H9 (cell line): ENCODE measurements at regions not wholly inside any gene's neighbourhood (a gene's known extent, or its start where the extent isn't known, plus 50 kb on each side); places are given as distances from the start of the nearest gene placed in this dataset.

ENCODE experiments used
- DNase-seq: peaks from one replicate; pipeline ENCODE4 v3.0.0-alpha.2; 2017
- H2AFZ ChIP-seq: one replicate; pipeline ENCODE4 v1.6.1; 2013; ENCODE audit warnings: mild to moderate bottlenecking, low read length, control low read depth, moderate library complexity
- H2AK5ac ChIP-seq: 2 replicates; pipeline ENCODE4 v1.6.1; 2013; ENCODE audit warnings: low read length, control low read depth, mixed read lengths; ENCODE audit not compliant: insufficient read length
- H2BK120ac ChIP-seq: one replicate; pipeline ENCODE4 v1.6.1; 2013; ENCODE audit warnings: low read depth, mild to moderate bottlenecking, low read length, control low read depth, inconsistent platforms; ENCODE audit not compliant: poor library complexity, severe bottlenecking
- H2BK12ac ChIP-seq: 2 replicates; pipeline ENCODE4 v1.6.1; 2013; ENCODE audit warnings: low read length, control low read depth, mixed read lengths, low read depth; ENCODE audit not compliant: insufficient read length
- H2BK15ac ChIP-seq: 2 replicates; pipeline ENCODE4 v1.6.1; 2013; ENCODE audit warnings: low read depth, low read length, control low read depth
- H2BK20ac ChIP-seq: one replicate; pipeline ENCODE4 v1.6.1; 2013; ENCODE audit warnings: low read depth, mild to moderate bottlenecking, low read length, control low read depth, inconsistent platforms; ENCODE audit not compliant: poor library complexity, severe bottlenecking
- H2BK5ac ChIP-seq: 2 replicates; pipeline ENCODE4 v1.6.1; 2013; ENCODE audit warnings: low read length, control low read depth, mixed read lengths; ENCODE audit not compliant: insufficient read length
- H3K14ac ChIP-seq: 2 replicates; pipeline ENCODE4 v1.6.1; 2013; ENCODE audit warnings: low read length, control low read depth; ENCODE audit not compliant: insufficient read depth
- H3K18ac ChIP-seq: 2 replicates; pipeline ENCODE4 v1.6.1; 2013; ENCODE audit warnings: low read depth, mild to moderate bottlenecking, mixed read lengths, low read length, control low read depth; ENCODE audit not compliant: insufficient read length
- H3K23ac ChIP-seq: 2 replicates; pipeline ENCODE4 v1.6.1; 2013; ENCODE audit warnings: low read length, control low read depth, mixed read lengths, low read depth; ENCODE audit not compliant: insufficient read length
- H3K23me2 ChIP-seq: 2 replicates; pipeline ENCODE4 v1.6.1; 2013; ENCODE audit warnings: low read depth, mild to moderate bottlenecking, mixed read lengths, low read length, control low read depth; ENCODE audit not compliant: insufficient read length, poor library complexity, severe bottlenecking
- H3K27ac ChIP-seq: 2 replicates; pipeline ENCODE4 v1.5.1; 2013; ENCODE audit warnings: low read length, control low read depth, mixed read lengths, low read depth; ENCODE audit not compliant: insufficient read length
- H3K27me3 ChIP-seq: 2 replicates; pipeline ENCODE4 v1.6.1; 2013; ENCODE audit warnings: low read length, control low read depth, inconsistent platforms; ENCODE audit not compliant: insufficient read depth
- H3K4ac ChIP-seq: 2 replicates; pipeline ENCODE4 v1.6.1; 2013; ENCODE audit warnings: low read depth, mild to moderate bottlenecking, control low read depth, inconsistent platforms, low read length, moderate library complexity
- H3K4me1 ChIP-seq: 2 replicates; pipeline ENCODE4 v1.6.1; 2013; ENCODE audit warnings: low read length, control low read depth, inconsistent platforms; ENCODE audit not compliant: insufficient read depth
- H3K4me2 ChIP-seq: 2 replicates; pipeline ENCODE4 v1.6.1; 2013; ENCODE audit warnings: low read length, control low read depth, mixed read lengths; ENCODE audit not compliant: insufficient read length, insufficient read depth
- H3K56ac ChIP-seq: 2 replicates; pipeline ENCODE4 v1.6.1; 2013; ENCODE audit warnings: low read depth, mild to moderate bottlenecking, mixed read lengths, low read length, control low read depth; ENCODE audit not compliant: insufficient read length
- H3K79me1 ChIP-seq: 2 replicates; pipeline ENCODE4 v1.6.1; 2013; ENCODE audit warnings: low read depth, mild to moderate bottlenecking, moderate library complexity, low read length, control low read depth, inconsistent platforms; ENCODE audit not compliant: insufficient read depth, poor library complexity, severe bottlenecking
- H3K79me2 ChIP-seq: 2 replicates; pipeline ENCODE4 v1.6.1; 2013; ENCODE audit warnings: low read length, control low read depth, inconsistent platforms; ENCODE audit not compliant: insufficient read depth
- H3K9ac ChIP-seq: 2 replicates; pipeline ENCODE4 v1.6.1; 2013; ENCODE audit warnings: low read length, control low read depth, mixed read lengths; ENCODE audit not compliant: insufficient read length; ENCODE audit errors: extremely low read depth
- H3K9me3 ChIP-seq: one replicate; pipeline ENCODE4 v1.6.1; 2013; ENCODE audit warnings: low read depth, low read length, inconsistent platforms; ENCODE audit not compliant: control insufficient read depth
- H3T11ph ChIP-seq: one replicate; pipeline ENCODE4 v1.6.1; 2013; ENCODE audit warnings: mild to moderate bottlenecking, low read length, control low read depth, inconsistent platforms
- H4K20me1 ChIP-seq: one replicate; pipeline ENCODE4 v1.6.1; 2013; ENCODE audit not compliant: control insufficient read depth, insufficient read length, insufficient read depth
- H4K5ac ChIP-seq: 2 replicates; pipeline ENCODE4 v1.6.1; 2013; ENCODE audit warnings: low read depth, mild to moderate bottlenecking, mixed read lengths, low read length, control low read depth; ENCODE audit not compliant: insufficient read length
- H4K8ac ChIP-seq: replicated peaks from 2 replicates; pipeline ENCODE4 v1.6.1; 2013; ENCODE audit warnings: low read length, control low read depth, mixed read lengths, low read depth; ENCODE audit not compliant: insufficient read length
- H4K91ac ChIP-seq: 2 replicates; pipeline ENCODE4 v1.6.1; 2013; ENCODE audit warnings: low read depth, mild to moderate bottlenecking, moderate library complexity, mixed read lengths, low read length, control low read depth; ENCODE audit not compliant: insufficient read length
- H3K27ac Mint-ChIP-seq, 3 experiments: 2 replicates in 2 of 3; 3 replicates in 1 of 3; pipeline ENCODE4 v1.8.0; 2020 to 2021; ENCODE audit warnings: mixed read lengths in 3 of 3, mild to moderate bottlenecking in 1 of 3, moderate library complexity in 1 of 3
- H3K27me3 Mint-ChIP-seq: 2 replicates; pipeline ENCODE4 v1.8.0; 2021; ENCODE audit warnings: low read depth, mild to moderate bottlenecking, moderate library complexity, mixed read lengths
- H3K36me3 Mint-ChIP-seq, 3 experiments: 2 replicates in 2 of 3; 3 replicates in 1 of 3; pipeline ENCODE4 v1.8.0; 2020 to 2021; ENCODE audit warnings: low read depth in 3 of 3, mixed read lengths in 3 of 3; ENCODE audit not compliant: insufficient read depth in 1 of 3
- H3K4me1 Mint-ChIP-seq, 2 experiments: 2 replicates each; pipeline ENCODE4 v1.8.0; 2020; ENCODE audit warnings: mixed read lengths in 2 of 2
- H3K4me3 Mint-ChIP-seq, 2 experiments: 2 replicates in 1 of 2; 3 replicates in 1 of 2; pipeline ENCODE4 v1.8.0; 2020 to 2021; ENCODE audit warnings: mild to moderate bottlenecking in 2 of 2, mixed read lengths in 2 of 2, moderate library complexity in 1 of 2
- H3K9me3 Mint-ChIP-seq, 2 experiments: 2 replicates in 1 of 2; 3 replicates in 1 of 2; pipeline ENCODE4 v1.8.0; 2020; ENCODE audit warnings: mild to moderate bottlenecking in 2 of 2, mixed read lengths in 2 of 2, moderate library complexity in 1 of 2
- WGBS: extraction: QIAGEN DNeasy Blood & Tissue Kit; methylation state at CpG from one replicate; pipeline ENCODE4 v1.1.7; 2013; ENCODE audit warnings: missing lambda C conversion rate, low lambda C conversion rate, mixed read lengths; ENCODE audit not compliant: insufficient read length; ENCODE audit errors: extremely low coverage; 5-methylcytosine and 5-hydroxymethylcytosine counted together
- TF ChIP-seq, protein P1 (sequence below): fragments of 200-600 bp; sonication (generic); conservative IDR thresholded peaks from 3 replicates; pipeline ENCODE4 v1.8.0; 2021; ENCODE audit warnings: antibody characterized with exemption, mild to moderate bottlenecking

DNA sequence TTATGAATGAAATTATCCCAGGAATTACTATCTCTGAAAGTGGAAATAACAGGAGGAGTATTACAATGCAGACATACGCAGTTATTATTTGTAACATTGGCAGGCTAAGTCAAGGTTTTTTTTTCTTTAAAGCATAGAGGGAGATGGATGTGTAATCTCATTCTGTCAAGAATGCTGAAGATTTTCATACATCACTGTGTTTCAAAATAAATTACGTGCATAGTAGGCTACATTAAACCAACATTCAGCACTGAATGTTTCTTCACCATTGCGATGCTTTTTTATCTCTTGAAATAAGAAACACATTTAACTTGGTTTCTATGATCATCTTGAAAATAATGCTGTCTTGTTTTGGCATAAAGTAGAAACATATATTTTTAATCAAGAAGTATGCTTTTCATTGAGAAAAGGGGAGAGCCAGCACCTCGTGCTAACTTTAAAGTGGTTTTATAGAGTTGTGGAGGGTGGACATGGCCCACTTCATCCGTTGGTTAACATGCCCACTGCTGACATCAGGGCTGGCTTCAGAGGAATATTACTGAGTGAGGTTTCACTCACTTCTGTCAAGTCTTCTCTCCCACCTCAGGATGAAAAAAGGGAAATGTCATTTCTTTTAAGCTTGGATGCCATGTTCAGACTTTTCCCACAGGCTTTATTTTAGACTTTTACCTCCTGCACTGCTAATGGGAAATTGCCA lies 203.6 kb upstream of the MEF2C start:
- H3K79me2 ChIP-seq, result no peaks in the 10 kb centered on the region
- H3T11ph ChIP-seq, result no peak overlapping the region
- H4K5ac ChIP-seq, result no peak overlapping the region
- no peaks in the 10 kb centered on the region for H3K79me1 ChIP-seq
- H3K27me3 Mint-ChIP-seq, result no peaks in the 10 kb centered on the region
- no peaks in the 10 kb centered on the region for H3K23me2 ChIP-seq
- H3K27ac Mint-ChIP-seq, result no peak overlapping the region
- no peak overlapping the region for H3K56ac ChIP-seq
- DNase-seq, result no peak
- no peaks in the 10 kb centered on the region for H4K20me1 ChIP-seq
- H3K4me1 Mint-ChIP-seq, result peaks cover 21% of the 10 kb centered on the region in 2 experiments
- no peak overlapping the region for H2AFZ ChIP-seq
- no CpG with 5 or more reads among the region's 5 CpGs for WGBS
- H3K23ac ChIP-seq, result no peak overlapping the region
- no peaks in the 10 kb centered on the region for H3K4me1 ChIP-seq
- no peaks in the 10 kb centered on the region for H3K36me3 Mint-ChIP-seq
- H3K9me3 ChIP-seq, result no peaks in the 10 kb centered on the region
- H3K4me3 Mint-ChIP-seq, result no peak overlapping the region
- no peak overlapping the region for H3K14ac ChIP-seq
- no peak overlapping the region for H4K8ac ChIP-seq
- no peak overlapping the region for H2AK5ac ChIP-seq
- no peak overlapping the region for H2BK15ac ChIP-seq
- no peak overlapping the region for H2BK12ac ChIP-seq
- no peaks in the 10 kb centered on the region for H3K27me3 ChIP-seq
- no peaks in the 10 kb centered on the region for H3K9me3 Mint-ChIP-seq
- no peak overlapping the region for H3K27ac ChIP-seq
- H4K91ac ChIP-seq, result no peak overlapping the region
- H3K4ac ChIP-seq, result no peak overlapping the region
- H2BK120ac ChIP-seq, result no peak overlapping the region
- no peak overlapping the region for H3K18ac ChIP-seq
- no peak overlapping the region for H3K9ac ChIP-seq
- no peak overlapping the region for H3K4me2 ChIP-seq
- H2BK20ac ChIP-seq, result no peak overlapping the region
- no peak overlapping the region for H2BK5ac ChIP-seq
- TF ChIP-seq, protein P1, sequence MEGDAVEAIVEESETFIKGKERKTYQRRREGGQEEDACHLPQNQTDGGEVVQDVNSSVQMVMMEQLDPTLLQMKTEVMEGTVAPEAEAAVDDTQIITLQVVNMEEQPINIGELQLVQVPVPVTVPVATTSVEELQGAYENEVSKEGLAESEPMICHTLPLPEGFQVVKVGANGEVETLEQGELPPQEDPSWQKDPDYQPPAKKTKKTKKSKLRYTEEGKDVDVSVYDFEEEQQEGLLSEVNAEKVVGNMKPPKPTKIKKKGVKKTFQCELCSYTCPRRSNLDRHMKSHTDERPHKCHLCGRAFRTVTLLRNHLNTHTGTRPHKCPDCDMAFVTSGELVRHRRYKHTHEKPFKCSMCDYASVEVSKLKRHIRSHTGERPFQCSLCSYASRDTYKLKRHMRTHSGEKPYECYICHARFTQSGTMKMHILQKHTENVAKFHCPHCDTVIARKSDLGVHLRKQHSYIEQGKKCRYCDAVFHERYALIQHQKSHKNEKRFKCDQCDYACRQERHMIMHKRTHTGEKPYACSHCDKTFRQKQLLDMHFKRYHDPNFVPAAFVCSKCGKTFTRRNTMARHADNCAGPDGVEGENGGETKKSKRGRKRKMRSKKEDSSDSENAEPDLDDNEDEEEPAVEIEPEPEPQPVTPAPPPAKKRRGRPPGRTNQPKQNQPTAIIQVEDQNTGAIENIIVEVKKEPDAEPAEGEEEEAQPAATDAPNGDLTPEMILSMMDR, result no peak
